Hepatocyte (in vitro differentiated cells): ENCODE measurements at regions not wholly inside any gene's neighbourhood (a gene's known extent, or its start where the extent isn't known, plus 50 kb on each side); places are given as distances from the start of the nearest gene placed in this dataset.

Experiments used
- EZH2phosphoT487 ChIP-seq: fragments of 200-600 bp; sonication (generic); IDR thresholded peaks from one replicate; pipeline ENCODE4 v1.6.1; 2018; ENCODE audit warnings: antibody characterized with exemption, mild to moderate bottlenecking, low read depth, moderate library complexity; ENCODE audit not compliant: unreplicated experiment, severe bottlenecking
- TF ChIP-seq, protein P1 (sequence below): fragments of 200-600 bp; sonication (generic); IDR thresholded peaks from 2 replicates; pipeline ENCODE4 v1.5.1; 2016; ENCODE audit warnings: antibody characterized with exemption, mild to moderate bottlenecking; ENCODE audit not compliant: poor library complexity

DNA sequence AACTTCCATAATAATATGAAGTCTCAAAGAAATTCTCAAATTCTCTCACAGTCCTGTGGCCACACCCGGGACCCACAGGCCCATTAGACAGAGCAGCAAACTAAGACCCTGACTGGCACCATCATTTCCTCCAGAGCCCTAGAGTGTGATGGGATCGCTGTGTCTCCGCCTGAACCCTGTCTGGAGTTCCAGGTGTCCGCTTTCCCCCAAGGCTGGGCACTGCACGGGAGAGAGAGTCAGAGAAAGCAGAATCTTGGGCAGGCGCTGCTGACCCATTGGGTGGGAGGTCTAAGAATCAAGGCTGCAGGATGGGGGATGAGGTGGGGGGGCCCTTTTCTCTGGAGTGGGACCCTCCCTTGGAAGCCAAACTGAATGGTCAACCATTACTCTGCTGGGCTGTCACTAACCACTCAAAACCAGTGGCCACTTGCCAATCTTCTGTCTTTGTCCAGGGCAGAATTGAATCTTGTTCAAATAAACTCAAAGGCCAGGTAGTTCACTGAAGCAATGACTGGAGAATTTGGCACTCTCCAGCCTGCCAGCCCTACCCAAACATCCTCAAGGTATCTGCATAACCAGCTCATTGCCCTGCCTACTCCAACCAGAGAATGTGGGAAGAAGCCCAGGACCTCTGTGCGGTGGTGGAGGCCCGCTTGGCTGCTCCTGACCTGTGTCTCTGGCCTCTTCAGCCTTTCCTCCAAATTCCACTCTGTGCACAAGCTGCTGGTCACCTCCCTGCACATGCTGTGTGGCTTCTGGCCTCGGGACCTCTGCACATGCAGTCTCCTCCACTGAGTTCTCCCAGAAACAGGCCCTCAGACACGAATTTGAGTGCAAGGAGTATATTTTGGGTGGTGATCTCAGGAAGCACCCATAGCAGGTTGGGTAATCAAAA lies 141.1 kb downstream of the CEBPB start:
- TF ChIP-seq, protein P1, sequence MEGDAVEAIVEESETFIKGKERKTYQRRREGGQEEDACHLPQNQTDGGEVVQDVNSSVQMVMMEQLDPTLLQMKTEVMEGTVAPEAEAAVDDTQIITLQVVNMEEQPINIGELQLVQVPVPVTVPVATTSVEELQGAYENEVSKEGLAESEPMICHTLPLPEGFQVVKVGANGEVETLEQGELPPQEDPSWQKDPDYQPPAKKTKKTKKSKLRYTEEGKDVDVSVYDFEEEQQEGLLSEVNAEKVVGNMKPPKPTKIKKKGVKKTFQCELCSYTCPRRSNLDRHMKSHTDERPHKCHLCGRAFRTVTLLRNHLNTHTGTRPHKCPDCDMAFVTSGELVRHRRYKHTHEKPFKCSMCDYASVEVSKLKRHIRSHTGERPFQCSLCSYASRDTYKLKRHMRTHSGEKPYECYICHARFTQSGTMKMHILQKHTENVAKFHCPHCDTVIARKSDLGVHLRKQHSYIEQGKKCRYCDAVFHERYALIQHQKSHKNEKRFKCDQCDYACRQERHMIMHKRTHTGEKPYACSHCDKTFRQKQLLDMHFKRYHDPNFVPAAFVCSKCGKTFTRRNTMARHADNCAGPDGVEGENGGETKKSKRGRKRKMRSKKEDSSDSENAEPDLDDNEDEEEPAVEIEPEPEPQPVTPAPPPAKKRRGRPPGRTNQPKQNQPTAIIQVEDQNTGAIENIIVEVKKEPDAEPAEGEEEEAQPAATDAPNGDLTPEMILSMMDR = no peak
- TF ChIP-seq EZH2phosphoT487 = no peak
